ENCODE measurements at regions not wholly inside any gene's neighbourhood (a gene's known extent, or its start where the extent isn't known, plus 50 kb on each side); places are given as distances from the start of the nearest gene placed in this dataset.

DNA sequence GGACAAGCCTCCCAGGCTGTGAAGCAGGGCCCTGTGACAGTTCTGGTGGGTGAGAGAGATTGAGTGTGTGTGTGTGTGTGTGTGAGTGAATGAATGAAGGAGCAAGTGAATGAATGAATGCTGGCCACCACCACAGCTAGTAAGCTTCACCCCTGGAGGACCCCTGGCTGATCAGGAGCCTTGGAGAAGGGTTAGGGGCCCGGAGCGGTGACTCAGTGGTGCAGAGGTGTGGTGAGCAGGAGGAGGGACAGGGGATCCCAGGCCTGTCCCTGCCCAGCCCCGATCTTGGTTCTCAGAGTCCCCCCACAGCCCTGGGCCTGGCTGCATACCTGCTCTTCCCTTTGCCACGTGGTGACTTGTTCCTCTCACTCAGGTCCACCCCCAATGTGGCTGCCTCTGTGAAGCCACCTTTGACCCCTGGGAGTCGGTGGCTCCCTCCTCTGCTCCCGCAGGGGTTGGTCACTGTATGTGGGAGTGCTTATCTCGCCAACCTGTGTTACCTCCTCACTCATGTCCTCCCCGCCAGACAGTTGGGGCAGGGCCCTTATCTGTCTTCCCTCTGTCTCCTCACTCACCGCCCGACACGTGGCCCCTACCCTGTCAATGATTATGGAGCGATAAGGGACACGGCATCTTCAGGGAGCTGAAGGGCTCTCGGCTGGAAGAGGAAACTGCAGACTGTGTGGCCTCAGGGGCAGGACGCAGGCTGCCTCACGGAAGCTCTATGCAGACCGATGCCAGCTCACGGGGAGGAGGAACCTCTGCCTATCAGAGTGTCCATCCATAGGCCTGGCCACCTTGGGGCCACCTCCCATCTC lies 99.9 kb upstream of the PITX1 start:
- Histone ChIP-seq H3K4me2 (ENCODE audit: low read length) (no peak overlapping the region), H3K4me1 (ENCODE audit: control insufficient read depth, low read length) (peaks cover 6% of the 10 kb centered on the region; the same call in 1 of the 2 replicates), H3K36me3 (ENCODE audit: control insufficient read depth, low read length) (no peaks in the 10 kb centered on the region), H3K79me2 (ENCODE audit: control insufficient read depth, low read length) (no peaks in the 10 kb centered on the region), H4K20me1 (ENCODE audit: control insufficient read depth, insufficient read depth, low read depth, low read length) (no peaks in the 10 kb centered on the region), H3K27ac (ENCODE audit: low read depth, low read length) (no peak overlapping the region), H3F3A (ENCODE audit: control insufficient read depth, insufficient read depth) (no peaks in the 10 kb centered on the region), H3K9me3 (ENCODE audit: control insufficient read depth, insufficient read depth, low read length) (no peaks in the 10 kb centered on the region), H3K9me2 (replicated peaks; ENCODE audit: control insufficient read depth, low read length) (no peaks in the 10 kb centered on the region), H3K27me3 (ENCODE audit: control insufficient read depth, low read length) (no peaks in the 10 kb centered on the region), H3K4me3 (ENCODE audit: low read length) (no peak overlapping the region)
- no peak for TF ChIP-seq EZH2phosphoT487 (IDR thresholded peaks at IDR 0.05; ENCODE audit: borderline replicate concordance, low read length)
- TF ChIP-seq, protein P1, sequence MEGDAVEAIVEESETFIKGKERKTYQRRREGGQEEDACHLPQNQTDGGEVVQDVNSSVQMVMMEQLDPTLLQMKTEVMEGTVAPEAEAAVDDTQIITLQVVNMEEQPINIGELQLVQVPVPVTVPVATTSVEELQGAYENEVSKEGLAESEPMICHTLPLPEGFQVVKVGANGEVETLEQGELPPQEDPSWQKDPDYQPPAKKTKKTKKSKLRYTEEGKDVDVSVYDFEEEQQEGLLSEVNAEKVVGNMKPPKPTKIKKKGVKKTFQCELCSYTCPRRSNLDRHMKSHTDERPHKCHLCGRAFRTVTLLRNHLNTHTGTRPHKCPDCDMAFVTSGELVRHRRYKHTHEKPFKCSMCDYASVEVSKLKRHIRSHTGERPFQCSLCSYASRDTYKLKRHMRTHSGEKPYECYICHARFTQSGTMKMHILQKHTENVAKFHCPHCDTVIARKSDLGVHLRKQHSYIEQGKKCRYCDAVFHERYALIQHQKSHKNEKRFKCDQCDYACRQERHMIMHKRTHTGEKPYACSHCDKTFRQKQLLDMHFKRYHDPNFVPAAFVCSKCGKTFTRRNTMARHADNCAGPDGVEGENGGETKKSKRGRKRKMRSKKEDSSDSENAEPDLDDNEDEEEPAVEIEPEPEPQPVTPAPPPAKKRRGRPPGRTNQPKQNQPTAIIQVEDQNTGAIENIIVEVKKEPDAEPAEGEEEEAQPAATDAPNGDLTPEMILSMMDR (IDR thresholded peaks at IDR 0.05; ENCODE audit: low read depth, low read length, poor library complexity, severe bottlenecking) = no peak

DNA sequence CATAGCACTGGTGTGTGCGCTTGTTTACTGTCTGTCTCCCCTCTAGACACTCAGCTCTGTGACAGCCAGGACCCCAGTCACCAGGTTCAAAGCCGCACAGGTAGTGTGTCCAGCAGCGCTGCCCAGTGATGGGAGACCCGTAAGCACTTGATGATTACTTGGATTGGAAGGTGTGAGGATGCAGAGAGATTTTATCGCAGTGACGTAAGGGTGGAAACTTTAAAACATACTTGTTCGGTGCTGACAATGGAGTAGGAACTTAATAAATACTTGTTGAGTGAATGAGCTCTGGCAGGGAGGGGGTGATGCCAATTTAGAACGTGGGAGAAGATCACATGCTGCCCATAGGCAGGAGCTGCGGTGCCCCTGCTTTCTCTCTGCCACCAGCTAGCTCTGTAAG lies 99.2 kb upstream of the PITX1 start:
- H3K79me2 ChIP-seq (ENCODE audit: control insufficient read depth, low read length) = no peaks in the 10 kb centered on the region
- no peaks in the 10 kb centered on the region for H3F3A ChIP-seq (ENCODE audit: control insufficient read depth, insufficient read depth)
- H3K27me3 ChIP-seq (ENCODE audit: control insufficient read depth, low read length) = no peaks in the 10 kb centered on the region
- H3K9me3 ChIP-seq (ENCODE audit: control insufficient read depth, insufficient read depth, low read length) = no peaks in the 10 kb centered on the region
- no peaks in the 10 kb centered on the region for H3K9me2 ChIP-seq (replicated peaks; ENCODE audit: control insufficient read depth, low read length)
- TF ChIP-seq EZH2phosphoT487 (IDR thresholded peaks at IDR 0.05; ENCODE audit: borderline replicate concordance, low read length) = no peak
- TF ChIP-seq, protein P1 (IDR thresholded peaks at IDR 0.05; ENCODE audit: low read depth, low read length, poor library complexity, severe bottlenecking) = no peak
- H3K27ac ChIP-seq (ENCODE audit: low read depth, low read length) = no peak overlapping the region
- no peaks in the 10 kb centered on the region for H4K20me1 ChIP-seq (ENCODE audit: control insufficient read depth, insufficient read depth, low read depth, low read length)
- peaks cover 6% of the 10 kb centered on the region; the same call in 1 of the 2 replicates for H3K4me1 ChIP-seq (ENCODE audit: control insufficient read depth, low read length)
- no peak overlapping the region for H3K4me3 ChIP-seq (ENCODE audit: low read length)
- no peak overlapping the region for H3K4me2 ChIP-seq (ENCODE audit: low read length)
- no peaks in the 10 kb centered on the region for H3K36me3 ChIP-seq (ENCODE audit: control insufficient read depth, low read length)

DNA sequence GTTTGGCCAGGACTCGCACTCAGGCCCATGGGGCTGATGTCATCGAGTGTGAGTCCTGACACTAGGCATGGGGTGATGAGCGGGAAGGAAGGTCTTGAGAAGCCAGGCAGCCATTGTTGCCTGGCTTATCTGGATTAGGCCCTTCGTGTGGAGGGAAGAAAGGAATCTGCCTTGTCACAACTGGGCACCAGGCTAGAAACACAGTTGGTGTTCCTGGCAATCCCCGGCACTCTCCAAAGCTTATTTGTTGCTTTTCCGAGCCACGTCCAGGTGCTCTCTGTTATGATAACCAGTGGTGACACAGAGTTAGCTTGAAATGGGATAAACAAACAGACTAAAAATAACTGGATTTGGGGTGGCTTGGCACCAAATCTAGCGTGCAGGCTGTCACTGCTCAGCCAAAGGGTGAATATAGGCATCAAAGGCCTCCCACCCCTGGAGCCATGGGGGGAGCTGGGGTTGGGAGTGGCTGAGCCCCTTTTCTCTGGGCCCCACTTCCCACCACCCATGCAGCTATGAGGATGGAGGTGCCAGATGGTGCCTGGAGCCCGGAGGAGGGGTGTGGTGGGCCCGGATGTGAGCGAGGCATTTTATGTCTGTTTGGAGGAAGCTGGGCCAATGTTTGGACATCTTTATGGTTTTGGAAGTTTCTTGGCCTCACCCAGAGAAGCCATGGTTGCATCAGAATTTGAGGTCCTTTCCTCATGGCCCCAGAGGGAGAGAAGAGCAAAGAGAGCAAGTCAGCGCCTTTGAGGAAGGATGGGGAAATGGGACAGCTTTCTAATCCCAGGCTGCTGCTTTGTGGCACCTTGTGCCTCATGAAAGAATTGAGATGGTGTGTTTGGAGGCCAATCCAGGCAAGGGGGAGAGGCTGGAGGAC lies 98.0 kb upstream of the PITX1 start:
- Histone ChIP-seq H3K27ac (ENCODE audit: low read depth, low read length) (no peak overlapping the region), H4K20me1 (ENCODE audit: control insufficient read depth, insufficient read depth, low read depth, low read length) (no peaks in the 10 kb centered on the region), H3K9me2 (replicated peaks; ENCODE audit: control insufficient read depth, low read length) (no peaks in the 10 kb centered on the region), H3K4me3 (ENCODE audit: low read length) (no peak overlapping the region), H3K9me3 (ENCODE audit: control insufficient read depth, insufficient read depth, low read length) (no peaks in the 10 kb centered on the region), H3F3A (ENCODE audit: control insufficient read depth, insufficient read depth) (no peaks in the 10 kb centered on the region), H3K79me2 (ENCODE audit: control insufficient read depth, low read length) (no peaks in the 10 kb centered on the region), H3K4me2 (ENCODE audit: low read length) (no peak overlapping the region), H3K36me3 (ENCODE audit: control insufficient read depth, low read length) (no peaks in the 10 kb centered on the region), H3K27me3 (ENCODE audit: control insufficient read depth, low read length) (no peaks in the 10 kb centered on the region), H3K4me1 (ENCODE audit: control insufficient read depth, low read length) (peaks cover 6% of the 10 kb centered on the region; the same call in 1 of the 2 replicates)
- TF ChIP-seq, protein P1 (IDR thresholded peaks at IDR 0.05; ENCODE audit: low read depth, low read length, poor library complexity, severe bottlenecking) = no peak
- TF ChIP-seq EZH2phosphoT487 (IDR thresholded peaks at IDR 0.05; ENCODE audit: borderline replicate concordance, low read length) = no peak
